ENCODE measurements at regions not wholly inside any gene's neighbourhood (a gene's known extent, or its start where the extent isn't known, plus 50 kb on each side); places are given as distances from the start of the nearest gene placed in this dataset.

GRCh38 chr12:24197532-24197931 lies 248.1 kb upstream of the SOX5 start:
- TF ChIP-seq, protein P1, sequence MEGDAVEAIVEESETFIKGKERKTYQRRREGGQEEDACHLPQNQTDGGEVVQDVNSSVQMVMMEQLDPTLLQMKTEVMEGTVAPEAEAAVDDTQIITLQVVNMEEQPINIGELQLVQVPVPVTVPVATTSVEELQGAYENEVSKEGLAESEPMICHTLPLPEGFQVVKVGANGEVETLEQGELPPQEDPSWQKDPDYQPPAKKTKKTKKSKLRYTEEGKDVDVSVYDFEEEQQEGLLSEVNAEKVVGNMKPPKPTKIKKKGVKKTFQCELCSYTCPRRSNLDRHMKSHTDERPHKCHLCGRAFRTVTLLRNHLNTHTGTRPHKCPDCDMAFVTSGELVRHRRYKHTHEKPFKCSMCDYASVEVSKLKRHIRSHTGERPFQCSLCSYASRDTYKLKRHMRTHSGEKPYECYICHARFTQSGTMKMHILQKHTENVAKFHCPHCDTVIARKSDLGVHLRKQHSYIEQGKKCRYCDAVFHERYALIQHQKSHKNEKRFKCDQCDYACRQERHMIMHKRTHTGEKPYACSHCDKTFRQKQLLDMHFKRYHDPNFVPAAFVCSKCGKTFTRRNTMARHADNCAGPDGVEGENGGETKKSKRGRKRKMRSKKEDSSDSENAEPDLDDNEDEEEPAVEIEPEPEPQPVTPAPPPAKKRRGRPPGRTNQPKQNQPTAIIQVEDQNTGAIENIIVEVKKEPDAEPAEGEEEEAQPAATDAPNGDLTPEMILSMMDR (IDR thresholded peaks at IDR 0.05): no peak
- no peak for TF ChIP-seq POLR2A (IDR thresholded peaks at IDR 0.05)
- H3K9me3 ChIP-seq: no peaks in the 10 kb centered on the region
- no peaks in the 10 kb centered on the region for H3K36me3 ChIP-seq
- no peak for DNase-seq
- 68 to 83% methylated on average over 2 to 5 of the region's 5 CpGs for whole genome bisulfite sequencing, 2 donors
- no peak overlapping the region for H3K27ac ChIP-seq
- H3K27me3 ChIP-seq: no peaks in the 10 kb centered on the region
- H3K4me3 ChIP-seq: no peak overlapping the region
- intact Hi-C loops (cut with DNase I): no loop called here
- peaks cover 0 to 13% (median 0%) of the 10 kb centered on the region in 3 donors for H3K4me1 ChIP-seq

DNA sequence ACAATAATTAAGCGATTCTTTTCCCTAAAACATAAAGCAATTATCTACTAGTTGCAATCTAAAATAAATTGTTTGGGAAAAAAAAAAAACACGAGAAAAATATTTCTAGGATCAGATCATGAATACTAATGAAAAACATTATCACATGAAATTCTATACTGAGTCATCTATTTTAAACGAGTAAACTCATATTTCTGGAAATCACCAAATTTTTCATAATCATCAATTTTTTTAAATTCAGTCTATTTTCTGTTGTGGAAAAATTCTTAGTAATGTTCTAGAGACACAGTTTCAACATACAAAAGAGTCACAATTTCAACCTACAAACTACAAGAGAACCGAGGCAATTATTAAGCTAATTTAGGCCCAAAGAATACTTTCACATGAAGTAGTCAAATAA lies 245.6 kb upstream of the SOX5 start:
- no peak for DNase-seq
- intact Hi-C loops (cut with DNase I): no loop called here
- 82 to 90% methylated on average over 4 of the region's 4 CpGs for WGBS, 2 donors

GRCh38 chr12:24191117-24191516 lies 241.6 kb upstream of the SOX5 start:
- H3K4me3 ChIP-seq: no peak overlapping the region
- no peaks in the 10 kb centered on the region for H3K9me3 ChIP-seq
- no peaks in the 10 kb centered on the region for H3K4me1 ChIP-seq
- no peaks in the 10 kb centered on the region for H3K36me3 ChIP-seq
- WGBS, 2 donors: 86% methylated on average over 5 of the region's 5 CpGs
- intact Hi-C loops (cut with DNase I): no loop called here
- TF ChIP-seq, protein P1 (IDR thresholded peaks at IDR 0.05): no peak
- no peak for TF ChIP-seq POLR2A (IDR thresholded peaks at IDR 0.05)
- no peak overlapping the region for H3K27ac ChIP-seq
- DNase-seq: no peak
- no peaks in the 10 kb centered on the region for H3K27me3 ChIP-seq

More for the DNA sequence above, 245.6 kb upstream of the SOX5 start:
- no peaks in the 10 kb centered on the region for H3K27me3 ChIP-seq
- peaks cover 0 to 12% (median 0%) of the 10 kb centered on the region in 3 donors for H3K4me1 ChIP-seq
- no peaks in the 10 kb centered on the region for H3K36me3 ChIP-seq
- no peak overlapping the region for H3K27ac ChIP-seq
- TF ChIP-seq POLR2A (IDR thresholded peaks at IDR 0.05): no peak
- TF ChIP-seq, protein P1 (IDR thresholded peaks at IDR 0.05): no peak
- H3K4me3 ChIP-seq: no peak overlapping the region
- no peaks in the 10 kb centered on the region for H3K9me3 ChIP-seq

DNA sequence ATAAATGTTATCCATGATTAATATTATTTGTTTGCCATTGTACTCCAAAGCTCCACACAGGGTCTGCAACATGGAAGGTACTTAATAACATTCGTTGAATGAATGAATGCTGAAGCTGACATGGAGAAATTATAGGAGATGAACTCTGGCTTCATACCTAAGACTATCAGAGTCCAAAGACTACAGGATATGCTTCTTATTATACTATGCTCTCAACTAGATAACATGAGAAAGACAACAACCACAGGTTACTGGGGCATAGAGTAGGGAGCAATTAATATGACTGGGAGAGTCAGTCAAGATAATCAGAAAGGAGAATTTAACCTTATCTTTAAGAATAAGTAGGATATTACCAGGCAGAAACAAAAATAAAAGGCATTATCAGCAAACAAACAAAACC lies 236.3 kb upstream of the SOX5 start:
- H3K36me3 ChIP-seq: no peaks in the 10 kb centered on the region
- 79 to 81% methylated on average over 1 of the region's 1 CpG for WGBS, 2 donors
- TF ChIP-seq POLR2A (IDR thresholded peaks at IDR 0.05): no peak
- TF ChIP-seq, protein P1 (IDR thresholded peaks at IDR 0.05): no peak
- no peaks in the 10 kb centered on the region for H3K4me1 ChIP-seq
- no peaks in the 10 kb centered on the region for H3K9me3 ChIP-seq
- H3K27ac ChIP-seq: no peak overlapping the region
- intact Hi-C loops (cut with DNase I): no loop called here
- DNase-seq: no peak
- no peaks in the 10 kb centered on the region for H3K27me3 ChIP-seq
- no peak overlapping the region for H3K4me3 ChIP-seq

- Histone ChIP-seq H3K27ac (no peak overlapping the region), H3K9me3 (no peaks in the 10 kb centered on the region), H3K36me3 (no peaks in the 10 kb centered on the region), H3K27me3 (no peaks in the 10 kb centered on the region), H3K4me3 (no peak overlapping the region), H3K4me1 (no peaks in the 10 kb centered on the region)
- DNase-seq: no peak
- no peak for TF ChIP-seq POLR2A (IDR thresholded peaks at IDR 0.05)
- TF ChIP-seq, protein P1 (IDR thresholded peaks at IDR 0.05): no peak
- WGBS, 2 donors: 67 to 100% methylated on average over 1 of the region's 1 CpG
- intact Hi-C loops (cut with DNase I): no loop called here
These were observed 228.4 kb upstream of the SOX5 start for GRCh38 chr12:24177889-24178288.
